ENCODE measurements at regions not wholly inside any gene's neighbourhood (a gene's known extent, or its start where the extent isn't known, plus 50 kb on each side); places are given as distances from the start of the nearest gene placed in this dataset.
"Not testable (repeated sequence)": the region's sequence is repeated elsewhere in the genome, so short reads cannot be mapped to it uniquely, and the experiment has no call there.

- Histone ChIP-seq H3K27ac (no peak overlapping the region), H3K4me3 (no peak overlapping the region), H3K36me3 (no peaks in the 10 kb centered on the region), H3K4me1 (no peaks in the 10 kb centered on the region), H3K9me3 (no peaks in the 10 kb centered on the region), H3K27me3 (no peaks in the 10 kb centered on the region)
- no peak for DNase-seq
- TF ChIP-seq POLR2A (IDR thresholded peaks at IDR 0.05), result no peak
- TF ChIP-seq, protein P1, sequence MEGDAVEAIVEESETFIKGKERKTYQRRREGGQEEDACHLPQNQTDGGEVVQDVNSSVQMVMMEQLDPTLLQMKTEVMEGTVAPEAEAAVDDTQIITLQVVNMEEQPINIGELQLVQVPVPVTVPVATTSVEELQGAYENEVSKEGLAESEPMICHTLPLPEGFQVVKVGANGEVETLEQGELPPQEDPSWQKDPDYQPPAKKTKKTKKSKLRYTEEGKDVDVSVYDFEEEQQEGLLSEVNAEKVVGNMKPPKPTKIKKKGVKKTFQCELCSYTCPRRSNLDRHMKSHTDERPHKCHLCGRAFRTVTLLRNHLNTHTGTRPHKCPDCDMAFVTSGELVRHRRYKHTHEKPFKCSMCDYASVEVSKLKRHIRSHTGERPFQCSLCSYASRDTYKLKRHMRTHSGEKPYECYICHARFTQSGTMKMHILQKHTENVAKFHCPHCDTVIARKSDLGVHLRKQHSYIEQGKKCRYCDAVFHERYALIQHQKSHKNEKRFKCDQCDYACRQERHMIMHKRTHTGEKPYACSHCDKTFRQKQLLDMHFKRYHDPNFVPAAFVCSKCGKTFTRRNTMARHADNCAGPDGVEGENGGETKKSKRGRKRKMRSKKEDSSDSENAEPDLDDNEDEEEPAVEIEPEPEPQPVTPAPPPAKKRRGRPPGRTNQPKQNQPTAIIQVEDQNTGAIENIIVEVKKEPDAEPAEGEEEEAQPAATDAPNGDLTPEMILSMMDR (IDR thresholded peaks at IDR 0.05), result no peak
These were observed 60.7 kb upstream of the SGO1 start for GRCh38 chr3:20246662-20247061.

DNA sequence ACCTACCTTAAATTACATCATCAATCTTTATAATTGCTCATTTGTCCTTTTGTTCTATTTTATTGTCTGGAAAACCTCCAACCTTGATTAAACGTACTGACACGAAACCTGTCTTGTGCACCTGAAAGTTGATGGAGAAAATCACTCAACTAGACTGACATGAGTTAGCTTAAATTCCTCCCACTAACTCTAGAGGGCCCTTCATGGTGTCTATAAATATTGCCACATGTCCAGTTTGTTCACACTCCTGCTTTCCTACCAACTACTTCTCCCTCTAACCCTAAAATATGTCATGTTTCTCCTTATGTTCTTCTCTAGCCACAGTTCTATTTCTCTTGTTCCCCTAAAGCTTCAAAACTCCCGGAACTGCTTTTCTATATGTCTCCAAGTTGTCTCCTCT, 59.8 kb upstream of the SGO1 start:
- no peak overlapping the region for H3K27ac ChIP-seq
- no peak for DNase-seq
- no peaks in the 10 kb centered on the region for H3K27me3 ChIP-seq
- no peaks in the 10 kb centered on the region for H3K9me3 ChIP-seq
- H3K4me3 ChIP-seq, result no peak overlapping the region
- H3K36me3 ChIP-seq, result no peaks in the 10 kb centered on the region
- no peaks in the 10 kb centered on the region for H3K4me1 ChIP-seq
- TF ChIP-seq, protein P1 (IDR thresholded peaks at IDR 0.05), result no peak
- TF ChIP-seq POLR2A (IDR thresholded peaks at IDR 0.05), result no peak

DNA sequence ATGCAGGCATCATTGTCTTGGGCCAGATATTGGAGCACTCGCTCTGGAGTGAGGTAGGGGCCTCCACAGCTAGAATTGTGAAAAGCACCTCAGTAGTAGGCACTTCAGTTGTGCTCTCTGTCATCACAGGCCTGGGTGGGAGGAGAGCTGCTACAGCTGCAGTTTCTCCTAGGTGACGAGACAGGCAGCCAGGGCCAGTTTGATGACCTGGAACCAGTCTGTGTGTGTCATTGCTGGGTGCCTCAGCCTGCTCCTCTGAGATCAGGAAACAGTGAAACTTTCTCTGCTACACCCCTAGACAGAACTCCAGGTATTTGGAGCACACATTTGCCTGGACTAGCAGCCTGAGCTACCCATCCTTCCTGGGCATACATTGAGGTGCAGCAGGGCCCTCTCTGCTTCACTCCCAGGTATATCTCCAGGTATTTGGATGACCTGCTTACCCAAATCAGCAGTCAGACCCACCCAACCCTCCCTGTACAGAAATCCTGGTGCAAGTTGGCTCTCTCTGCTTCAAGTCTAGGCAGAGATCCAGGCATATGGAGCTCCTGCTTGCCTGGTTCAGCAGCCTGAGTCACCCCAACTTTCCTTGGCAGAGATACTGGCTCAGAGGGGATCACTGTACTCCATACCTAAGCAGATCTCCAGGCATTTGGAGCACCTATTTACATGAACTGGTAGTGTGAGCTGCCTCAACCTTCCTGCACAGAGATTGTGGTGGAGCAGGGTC, 54.3 kb upstream of the SGO1 start:
- Histone ChIP-seq H3K4me1 (no peaks in the 10 kb centered on the region), H3K4me3 (no peak overlapping the region), H3K27ac (no peak overlapping the region), H3K36me3 (no peaks in the 10 kb centered on the region), H3K9me3 (no peaks in the 10 kb centered on the region), H3K27me3 (no peaks in the 10 kb centered on the region)
- TF ChIP-seq POLR2A (IDR thresholded peaks at IDR 0.05), result no peak
- TF ChIP-seq, protein P1 (IDR thresholded peaks at IDR 0.05), result no peak
- no peak for DNase-seq

GRCh38 chr3:20238199-20238598, 52.2 kb upstream of the SGO1 start:
- not testable (repeated sequence) for DNase-seq, H3K4me3 ChIP-seq, H3K4me1 ChIP-seq, H3K36me3 ChIP-seq, H3K9me3 ChIP-seq, H3K27ac ChIP-seq, H3K27me3 ChIP-seq

DNA sequence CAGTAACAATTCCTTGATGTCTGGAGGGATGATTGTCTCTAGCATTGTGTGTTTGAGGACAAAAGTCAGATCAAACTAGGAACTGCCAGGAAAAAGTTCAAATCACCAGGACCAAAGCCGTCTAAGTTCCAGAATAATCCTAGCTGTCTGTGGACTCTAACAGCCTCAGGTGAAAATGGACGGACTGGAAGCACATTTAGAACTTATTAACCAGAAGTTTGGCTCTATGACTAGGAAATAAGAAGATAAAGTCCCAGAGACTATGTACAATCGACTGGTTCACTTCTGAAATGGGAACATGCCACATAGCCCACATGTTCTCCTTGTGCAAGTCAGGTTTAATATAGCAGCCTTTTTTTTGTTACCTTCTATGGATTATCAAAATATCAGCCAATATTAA, 50.6 kb upstream of the SGO1 start:
- no peak for DNase-seq
- H3K4me3 ChIP-seq, result no peak overlapping the region
- no peaks in the 10 kb centered on the region for H3K27me3 ChIP-seq
- H3K9me3 ChIP-seq, result no peaks in the 10 kb centered on the region
- no peak for TF ChIP-seq POLR2A (IDR thresholded peaks at IDR 0.05)
- TF ChIP-seq, protein P1 (IDR thresholded peaks at IDR 0.05), result no peak
- no peak overlapping the region for H3K27ac ChIP-seq
- H3K4me1 ChIP-seq, result no peaks in the 10 kb centered on the region
- H3K36me3 ChIP-seq, result no peaks in the 10 kb centered on the region

Small RNAs in the stretch of these regions (small RNA-seq; reads per million reads assigned to genes)
- gene RNU6-815P (0 reads per million in 2 donors), gene RNU6-822P (0 reads per million in 2 donors)

Measured in Peyer's patch (tissue), 4 donors.